Mammary epithelial cell (primary cell): ENCODE measurements at regions not wholly inside any gene's neighbourhood (a gene's known extent, or its start where the extent isn't known, plus 50 kb on each side); places are given as distances from the start of the nearest gene placed in this dataset.

Experiments used
- CTCF ChIP-seq, 2 donors: IDR thresholded peaks in 1 of 2; conservative IDR thresholded peaks in 1 of 2; 2 replicates each; pipeline ENCODE4 v1.5.1; 2011 to 2012; ENCODE audit warnings: inconsistent platforms in 2 of 2, low read length in 2 of 2, mild to moderate bottlenecking in 2 of 2, control low read depth in 1 of 2, low read depth in 1 of 2; ENCODE audit not compliant: insufficient read depth in 1 of 2; ENCODE audit errors: extremely low read depth in 1 of 2
- EZH2 ChIP-seq: IDR thresholded peaks from 2 replicates; pipeline ENCODE4 v1.6.1; 2012; ENCODE audit warnings: low read length, inconsistent platforms, borderline replicate concordance

- TF ChIP-seq CTCF (conservative IDR thresholded peaks at IDR 0.05 in 1 of 2, IDR thresholded peaks at IDR 0.05 in 1 of 2; ENCODE audit: extremely low read depth in 1 of 2, insufficient read depth in 1 of 2, low read depth in 1 of 2, low read length in 2 of 2) = no peak
- no peak for TF ChIP-seq EZH2
Measured at GRCh38 chr4:31199644-31200043, 479.5 kb downstream of the PCDH7 start.
